ENCODE measurements at regions not wholly inside any gene's neighbourhood (a gene's known extent, or its start where the extent isn't known, plus 50 kb on each side); places are given as distances from the start of the nearest gene placed in this dataset.
A peak's percentile ranks its signal among the peaks of the same experiment; 100 is the strongest.

DNA sequence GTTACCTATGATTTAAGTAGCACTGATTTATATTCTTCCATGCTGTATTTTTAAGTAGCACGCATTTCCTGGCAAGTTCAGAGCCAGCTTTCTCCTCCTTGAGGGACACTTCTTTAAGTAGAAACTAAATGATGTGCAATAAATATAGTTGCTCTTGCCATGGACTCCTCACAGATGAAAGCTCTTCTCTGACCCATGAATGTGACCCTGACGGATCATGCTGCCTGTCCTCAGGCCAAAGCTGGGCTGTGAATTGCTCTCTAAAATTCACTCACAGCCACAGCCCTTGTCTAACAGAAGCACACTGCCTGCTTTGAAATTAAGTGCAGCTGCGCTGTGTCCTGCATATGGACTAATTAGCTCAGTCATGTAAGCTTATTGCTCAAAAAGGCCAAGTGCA, 438.8 kb downstream of the PMP22 start:
- Mint-ChIP-seq H3K4me3 (no peak overlapping the region), H3K27me3 (peaks cover 4 to 21% of the 10 kb centered on the region in 2 donors), H3K9me3 (peaks cover 0 to 6% of the 10 kb centered on the region in 2 donors), H3K27ac (no peak overlapping the region), H3K4me1 (ENCODE audit: low read depth in 2 of 2) (no peaks in the 10 kb centered on the region), H3K36me3 (ENCODE audit: insufficient read depth) (no peaks in the 10 kb centered on the region)
- DNase-seq (no peak), ATAC-seq (replicated peaks) (no peak)

GRCh38 chr17:14818469-14818868, 446.7 kb downstream of the PMP22 start:
- no peak overlapping the region for H3K27ac Mint-ChIP-seq
- no peaks in the 10 kb centered on the region for H3K9me3 Mint-ChIP-seq
- no peaks in the 10 kb centered on the region for H3K36me3 Mint-ChIP-seq (ENCODE audit: insufficient read depth)
- no peak overlapping the region for H3K4me3 Mint-ChIP-seq
- H3K4me1 Mint-ChIP-seq (ENCODE audit: low read depth in 2 of 2) = peaks cover 0 to 6% of the 10 kb centered on the region in 2 donors
- DNase-seq (no peak), ATAC-seq (replicated peaks) (no peak)
- H3K27me3 Mint-ChIP-seq = peaks cover 12 to 28% of the 10 kb centered on the region in 2 donors

- no peak for DNase-seq
Measured at GRCh38 chr17:14815079-14815478, 450.0 kb downstream of the PMP22 start.

GRCh38 chr17:14813649-14814370, 451.3 kb downstream of the PMP22 start:
- Mint-ChIP-seq H3K4me1 (ENCODE audit: low read depth in 2 of 2) (peaks cover 0 to 6% of the 10 kb centered on the region in 2 donors), H3K36me3 (ENCODE audit: insufficient read depth) (no peaks in the 10 kb centered on the region), H3K4me3 (no peak overlapping the region), H3K27me3 (peaks cover 15 to 17% of the 10 kb centered on the region in 2 donors), H3K9me3 (no peaks in the 10 kb centered on the region), H3K27ac (no peak overlapping the region)
- DNase-seq (peak in 2 of 3 experiments; percentile 3 to 7), ATAC-seq (replicated peaks) (no peak)

More at GRCh38 chr17:14815079-14815478, 450.0 kb downstream of the PMP22 start:
- Mint-ChIP-seq H3K4me1 (ENCODE audit: low read depth in 2 of 2) (peaks cover 0 to 6% of the 10 kb centered on the region in 2 donors), H3K9me3 (no peaks in the 10 kb centered on the region), H3K27me3 (peaks cover 15 to 23% of the 10 kb centered on the region in 2 donors), H3K4me3 (no peak overlapping the region), H3K36me3 (ENCODE audit: insufficient read depth) (no peaks in the 10 kb centered on the region), H3K27ac (no peak overlapping the region)
- no peak for ATAC-seq (replicated peaks)

GRCh38 chr17:14808425-14808824, 456.7 kb downstream of the PMP22 start:
- Mint-ChIP-seq H3K4me1 (ENCODE audit: low read depth in 2 of 2) (peaks cover 0 to under 1% of the 10 kb centered on the region in 2 donors), H3K27me3 (peaks cover 12 to 23% of the 10 kb centered on the region in 2 donors), H3K27ac (no peak overlapping the region), H3K9me3 (no peaks in the 10 kb centered on the region), H3K36me3 (ENCODE audit: insufficient read depth) (no peaks in the 10 kb centered on the region), H3K4me3 (no peak overlapping the region)
- no peak for ATAC-seq (replicated peaks)
- DNase-seq = no peak

- Mint-ChIP-seq H3K36me3 (ENCODE audit: insufficient read depth) (no peaks in the 10 kb centered on the region), H3K9me3 (peaks cover 0 to 2% of the 10 kb centered on the region in 2 donors), H3K4me3 (no peak overlapping the region), H3K27me3 (peaks cover 15 to 35% of the 10 kb centered on the region in 2 donors), H3K27ac (no peak overlapping the region), H3K4me1 (ENCODE audit: low read depth in 2 of 2) (no peaks in the 10 kb centered on the region)
- ATAC-seq (replicated peaks) (no peak), DNase-seq (no peak)
Measured at GRCh38 chr17:14805348-14805747, 459.8 kb downstream of the PMP22 start.

GRCh38 chr17:14803826-14804225, 461.3 kb downstream of the PMP22 start:
- Mint-ChIP-seq H3K4me3 (no peak overlapping the region), H3K36me3 (ENCODE audit: insufficient read depth) (no peaks in the 10 kb centered on the region), H3K9me3 (peaks cover 0 to 2% of the 10 kb centered on the region in 2 donors), H3K27me3 (peaks cover 23 to 38% of the 10 kb centered on the region in 2 donors), H3K27ac (no peak overlapping the region), H3K4me1 (ENCODE audit: low read depth in 2 of 2) (no peaks in the 10 kb centered on the region)
- ATAC-seq (replicated peaks) (no peak), DNase-seq (no peak)

DNA sequence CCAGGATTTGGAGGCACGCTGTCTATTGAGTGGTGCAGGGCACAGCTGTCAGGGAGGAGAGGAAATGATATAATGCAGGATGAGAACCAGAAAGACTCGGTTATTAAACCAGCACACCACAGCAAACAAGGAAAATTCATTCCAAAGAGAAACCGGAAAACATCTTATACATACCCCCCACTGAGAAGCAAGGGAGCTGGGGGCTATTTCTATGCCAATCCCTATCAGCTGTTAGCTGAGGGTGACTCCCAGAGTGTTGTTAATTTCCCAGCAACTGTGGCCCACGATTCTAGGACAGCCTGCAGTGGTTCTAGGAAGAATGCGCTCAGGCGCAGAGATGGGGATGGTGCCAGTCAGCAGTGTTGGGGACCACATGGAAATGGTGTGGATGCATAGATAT, 467.3 kb downstream of the PMP22 start:
- Mint-ChIP-seq H3K9me3 (peaks cover 0 to 2% of the 10 kb centered on the region in 2 donors), H3K27me3 (peaks cover 46 to 47% of the 10 kb centered on the region in 2 donors), H3K36me3 (ENCODE audit: insufficient read depth) (no peaks in the 10 kb centered on the region), H3K4me3 (no peak overlapping the region), H3K4me1 (ENCODE audit: low read depth in 2 of 2) (no peaks in the 10 kb centered on the region), H3K27ac (no peak overlapping the region)
- DNase-seq = no peak
- ATAC-seq (replicated peaks) = no peak

- no peak for DNase-seq
- ATAC-seq (replicated peaks) = no peak
- Mint-ChIP-seq H3K9me3 (peaks cover 0 to 2% of the 10 kb centered on the region in 2 donors), H3K27me3 (peaks cover 49 to 50% of the 10 kb centered on the region in 2 donors), H3K4me1 (ENCODE audit: low read depth in 2 of 2) (no peaks in the 10 kb centered on the region), H3K4me3 (no peak overlapping the region), H3K27ac (no peak overlapping the region), H3K36me3 (ENCODE audit: insufficient read depth) (no peaks in the 10 kb centered on the region)
Measured at GRCh38 chr17:14797021-14797420, 468.1 kb downstream of the PMP22 start.

DNA sequence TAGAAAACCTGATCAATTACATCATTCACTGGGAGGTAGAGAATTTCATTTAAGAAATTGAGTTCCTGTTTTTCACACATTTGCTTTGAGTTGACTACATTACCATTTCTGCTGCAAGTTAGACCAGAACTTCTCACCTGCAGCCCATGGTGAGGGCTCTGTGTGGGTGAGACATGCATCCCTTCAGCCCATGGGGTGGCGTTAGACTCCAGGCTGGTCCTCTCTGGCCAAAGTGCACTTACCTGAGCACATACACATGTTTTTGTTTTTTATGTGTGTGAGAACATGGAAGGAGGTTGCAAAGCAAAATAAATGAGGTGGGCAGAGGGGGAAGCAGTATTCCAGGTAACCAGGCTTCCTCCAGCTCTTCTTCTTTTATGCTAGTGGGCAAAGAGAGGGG, 470.2 kb downstream of the PMP22 start:
- no peak for ATAC-seq (replicated peaks)
- Mint-ChIP-seq H3K27me3 (peaks cover 59 to 61% of the 10 kb centered on the region in 2 donors), H3K9me3 (no peaks in the 10 kb centered on the region), H3K4me1 (ENCODE audit: low read depth in 2 of 2) (no peaks in the 10 kb centered on the region), H3K27ac (no peak overlapping the region), H3K36me3 (ENCODE audit: insufficient read depth) (no peaks in the 10 kb centered on the region), H3K4me3 (no peak overlapping the region)
- no peak for DNase-seq

GRCh38 chr17:14793237-14793636, 471.9 kb downstream of the PMP22 start:
- DNase-seq (no peak), ATAC-seq (replicated peaks) (no peak)
- H3K27ac Mint-ChIP-seq = no peak overlapping the region
- no peaks in the 10 kb centered on the region for H3K4me1 Mint-ChIP-seq (ENCODE audit: low read depth in 2 of 2)
- no peaks in the 10 kb centered on the region for H3K9me3 Mint-ChIP-seq
- no peaks in the 10 kb centered on the region for H3K36me3 Mint-ChIP-seq (ENCODE audit: insufficient read depth)
- H3K27me3 Mint-ChIP-seq = peaks cover 64 to 71% of the 10 kb centered on the region in 2 donors
- no peak overlapping the region for H3K4me3 Mint-ChIP-seq

DNA sequence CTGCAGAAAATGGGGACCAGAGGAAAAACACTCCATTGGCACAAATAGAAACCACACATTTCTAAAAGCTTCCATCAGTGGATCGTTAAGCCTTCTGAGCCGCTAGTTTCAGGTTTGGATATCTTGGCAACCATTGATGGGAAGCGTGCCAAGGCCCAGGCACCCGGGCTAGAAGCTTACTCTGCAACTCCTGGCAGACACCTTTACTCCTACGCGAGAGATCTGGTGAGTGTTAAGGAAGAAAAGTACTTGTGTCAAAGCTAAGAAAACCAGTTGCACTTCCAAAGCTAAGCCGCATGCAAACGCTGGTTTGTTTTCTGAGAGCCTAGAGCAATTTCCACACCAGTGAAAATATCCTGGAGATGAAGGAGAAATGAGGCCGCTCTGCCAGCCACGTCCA, 472.4 kb downstream of the PMP22 start:
- Mint-ChIP-seq H3K4me1 (ENCODE audit: low read depth in 2 of 2) (no peaks in the 10 kb centered on the region), H3K27ac (no peak overlapping the region), H3K36me3 (ENCODE audit: insufficient read depth) (no peaks in the 10 kb centered on the region), H3K9me3 (no peaks in the 10 kb centered on the region), H3K27me3 (peaks cover 62 to 67% of the 10 kb centered on the region in 2 donors), H3K4me3 (no peak overlapping the region)
- ATAC-seq (replicated peaks) (no peak), DNase-seq (no peak)

DNA sequence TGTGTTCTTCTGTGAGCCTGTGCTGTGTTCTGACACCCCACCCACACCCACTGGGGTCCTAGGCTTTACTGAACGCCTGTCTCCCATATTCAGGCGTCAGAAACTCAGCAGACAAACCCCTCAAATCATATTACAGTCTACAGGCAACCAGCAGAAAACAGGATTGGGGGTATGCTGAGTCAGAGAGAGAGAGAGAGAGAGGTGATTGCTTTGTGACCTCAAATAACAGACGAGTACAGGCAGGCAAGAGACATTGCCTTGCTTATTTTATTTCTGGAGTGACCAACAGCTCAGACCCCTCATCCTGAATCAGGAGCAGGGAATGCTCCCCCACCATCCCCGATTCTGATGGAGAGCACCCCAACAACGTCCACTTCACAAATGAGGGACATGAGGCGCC, 473.9 kb downstream of the PMP22 start:
- Mint-ChIP-seq H3K4me1 (ENCODE audit: low read depth in 2 of 2) (no peaks in the 10 kb centered on the region), H3K9me3 (no peaks in the 10 kb centered on the region), H3K27me3 (peaks cover 50 to 52% of the 10 kb centered on the region in 2 donors), H3K36me3 (ENCODE audit: insufficient read depth) (no peaks in the 10 kb centered on the region), H3K27ac (no peak overlapping the region), H3K4me3 (no peak overlapping the region)
- no peak for ATAC-seq (replicated peaks)
- DNase-seq = no peak

- Mint-ChIP-seq H3K27me3 (peaks cover 45 to 46% of the 10 kb centered on the region in 2 donors), H3K36me3 (ENCODE audit: insufficient read depth) (no peaks in the 10 kb centered on the region), H3K27ac (no peak overlapping the region), H3K4me1 (ENCODE audit: low read depth in 2 of 2) (no peaks in the 10 kb centered on the region), H3K4me3 (no peak overlapping the region), H3K9me3 (no peaks in the 10 kb centered on the region)
- DNase-seq = no peak
- no peak for ATAC-seq (replicated peaks)
Measured at GRCh38 chr17:14790521-14790920, 474.6 kb downstream of the PMP22 start.

Data from effector memory CD8-positive, alpha-beta T cell (primary cell).